IMR-90 (cell line): ENCODE measurements at regions not wholly inside any gene's neighbourhood (a gene's known extent, or its start where the extent isn't known, plus 50 kb on each side); places are given as distances from the start of the nearest gene placed in this dataset.

Experiments
- ATAC-seq: fragments of 200-7000 bp; cut with Tn5 transposase; 2 replicates; pipeline ENCODE4 v1.9.1; 2020; ENCODE audit warnings: low read depth, mild to moderate bottlenecking, moderate library complexity
- BruUV-seq: library from RNA; stranded (reverse); fragments of 400-500 nt; replicated peaks from 2 replicates; lab custom pipeline; 2021; lab: Mats Ljungman, UMichigan
- CTCF ChIA-PET: fragments of 300-600 bp; formaldehyde crosslinking; extraction: SDS; loops from one replicate; lab custom pipeline; 2021; ENCODE audit warnings: antibody characterized with exemption; lab: Yijun Ruan, JAX
- POLR2A ChIA-PET: fragments of 300-600 bp; sonication (Branson Sonifier 250); formaldehyde crosslinking; loops from one replicate; lab custom pipeline; 2022; ENCODE audit warnings: antibody characterized with exemption; ENCODE audit not compliant: unreplicated experiment; lab: Charles Lee
- DNase-seq: peaks from one replicate; pipeline ENCODE4 v3.0.0; 2013
- H2AFZ ChIP-seq: replicated peaks from 2 replicates; pipeline ENCODE3; 2013; ENCODE audit warnings: low read length, mild to moderate bottlenecking; ENCODE audit not compliant: poor library complexity
- H2AK5ac ChIP-seq: 2 replicates; pipeline ENCODE4 v1.6.1; 2013; ENCODE audit warnings: low read depth, low read length, inconsistent platforms
- H2AK9ac ChIP-seq: replicated peaks from 2 replicates; pipeline ENCODE3; 2013; ENCODE audit warnings: mild to moderate bottlenecking, low read depth, low read length, moderate library complexity; ENCODE audit not compliant: poor library complexity
- H2BK120ac ChIP-seq: 2 replicates; pipeline ENCODE4 v1.6.1; 2013; ENCODE audit warnings: low read depth, low read length, inconsistent platforms
- H2BK15ac ChIP-seq: 3 replicates; pipeline ENCODE4 v1.6.1; 2013; ENCODE audit warnings: low read depth, low read length, inconsistent platforms
- H2BK20ac ChIP-seq: 2 replicates; pipeline ENCODE4 v1.6.1; 2013; ENCODE audit warnings: low read depth, mild to moderate bottlenecking, inconsistent platforms, low read length, moderate library complexity
- H2BK5ac ChIP-seq: 2 replicates; pipeline ENCODE4 v1.6.1; 2013; ENCODE audit warnings: mild to moderate bottlenecking, low read depth, low read length, inconsistent platforms; ENCODE audit not compliant: poor library complexity, severe bottlenecking
- H3K14ac ChIP-seq: replicated peaks from 2 replicates; pipeline ENCODE4 v1.6.1; 2013; ENCODE audit warnings: low read depth, low read length, inconsistent platforms
- H3K18ac ChIP-seq: 2 replicates; pipeline ENCODE4 v1.6.1; 2013; ENCODE audit warnings: low read depth, low read length, control low read depth
- H3K23ac ChIP-seq: 2 replicates; pipeline ENCODE4 v1.6.1; 2013; ENCODE audit warnings: low read depth, low read length, inconsistent platforms
- H3K27ac ChIP-seq: 2 replicates; pipeline ENCODE4 v1.5.1; 2013; ENCODE audit warnings: mild to moderate bottlenecking, control low read depth, low read length; ENCODE audit not compliant: insufficient read depth
- H3K27me3 ChIP-seq: 2 replicates; pipeline ENCODE4 v1.6.1; 2013; ENCODE audit warnings: low read length; ENCODE audit not compliant: control insufficient read depth, insufficient read depth
- H3K36me3 ChIP-seq: 2 replicates; pipeline ENCODE4 v1.6.1; 2013; ENCODE audit warnings: low read length, mixed read lengths; ENCODE audit not compliant: control insufficient read depth, insufficient read depth
- H3K4ac ChIP-seq: 2 replicates; pipeline ENCODE4 v1.6.1; 2013; ENCODE audit warnings: low read depth, low read length, inconsistent platforms
- H3K4me1 ChIP-seq: 2 replicates; pipeline ENCODE4 v1.6.1; 2013; ENCODE audit warnings: low read length, mixed read lengths; ENCODE audit not compliant: control insufficient read depth, insufficient read depth
- H3K4me2 ChIP-seq: 2 replicates; pipeline ENCODE4 v1.6.1; 2013; ENCODE audit warnings: low read depth, mild to moderate bottlenecking, control low read depth, low read length, moderate library complexity
- H3K4me3 ChIP-seq: 2 replicates; pipeline ENCODE4 v1.5.1; 2013; ENCODE audit warnings: low read depth, mild to moderate bottlenecking, control low read depth, low read length, moderate library complexity; ENCODE audit not compliant: insufficient read depth
- H3K56ac ChIP-seq: 2 replicates; pipeline ENCODE4 v1.6.1; 2013; ENCODE audit warnings: low read length, inconsistent platforms; ENCODE audit not compliant: insufficient read depth; ENCODE audit errors: extremely low read depth
- H3K79me1 ChIP-seq, 2 experiments: 2 replicates each; pipeline ENCODE4 v1.6.1; 2013; ENCODE audit warnings: low read length in 2 of 2, inconsistent platforms in 1 of 2, low read depth in 1 of 2
- H3K9ac ChIP-seq: 2 replicates; pipeline ENCODE4 v1.6.1; 2013; ENCODE audit warnings: low read depth, low read length, control low read depth
- H3K9me1 ChIP-seq: 2 replicates; pipeline ENCODE4 v1.6.1; 2013; ENCODE audit warnings: low read length, inconsistent platforms; ENCODE audit not compliant: insufficient read depth
- H3K9me3 ChIP-seq: 2 replicates; pipeline ENCODE4 v1.6.1; 2013; ENCODE audit warnings: low read length; ENCODE audit not compliant: control insufficient read depth, insufficient read depth
- H4K20me1 ChIP-seq: 2 replicates; pipeline ENCODE4 v1.6.1; 2013; ENCODE audit warnings: low read length, inconsistent platforms; ENCODE audit not compliant: insufficient read depth
- H4K5ac ChIP-seq: 2 replicates; pipeline ENCODE4 v1.6.1; 2013; ENCODE audit warnings: mild to moderate bottlenecking, low read depth, low read length, control low read depth
- H4K8ac ChIP-seq, 2 experiments: 2 replicates each; pipeline ENCODE4 v1.6.1; 2013; ENCODE audit warnings: low read depth in 2 of 2, low read length in 2 of 2, control low read depth in 1 of 2, inconsistent platforms in 1 of 2
- H4K91ac ChIP-seq: 2 replicates; pipeline ENCODE4 v1.6.1; 2013; ENCODE audit warnings: low read depth, low read length, inconsistent platforms; ENCODE audit not compliant: insufficient read depth
- ELK1 ChIP-seq: fragments of 150-350 bp; IDR thresholded peaks from 2 replicates; pipeline ENCODE4 v1.6.1; 2016; ENCODE audit warnings: low read depth, mild to moderate bottlenecking, low read length, moderate library complexity, borderline replicate concordance
- MAFK ChIP-seq: IDR thresholded peaks from 2 replicates; pipeline ENCODE4 v1.6.1; 2012; ENCODE audit warnings: low read depth, low read length, improper control_type of control experiment
- MAZ ChIP-seq: IDR thresholded peaks from 2 replicates; pipeline ENCODE4 v1.6.1; 2012; ENCODE audit warnings: low read depth, mild to moderate bottlenecking, low read length, improper control_type of control experiment, moderate library complexity, borderline replicate concordance
- MXI1 ChIP-seq: IDR thresholded peaks from 2 replicates; pipeline ENCODE4 v1.6.1; 2012; ENCODE audit warnings: low read depth, mild to moderate bottlenecking, low read length, moderate library complexity, borderline replicate concordance
- RAD21 ChIP-seq: IDR thresholded peaks from 2 replicates; pipeline ENCODE4 v1.6.1; 2012; ENCODE audit warnings: low read length, improper control_type of control experiment
- RCOR1 ChIP-seq: IDR thresholded peaks from 2 replicates; pipeline ENCODE4 v1.6.1; 2012; ENCODE audit warnings: mild to moderate bottlenecking, low read length, improper control_type of control experiment; ENCODE audit not compliant: insufficient replicate concordance
- RFX5 ChIP-seq: IDR thresholded peaks from 2 replicates; pipeline ENCODE4 v1.8.0; 2012; ENCODE audit warnings: low read depth, mild to moderate bottlenecking, low read length, moderate library complexity
- SMC3 ChIP-seq: fragments of 150-350 bp; IDR thresholded peaks from 2 replicates; pipeline ENCODE4 v1.6.1; 2016; ENCODE audit warnings: low read depth, mild to moderate bottlenecking, antibody characterized with exemption, low read length, moderate library complexity
- USF2 ChIP-seq: fragments of 150-350 bp; IDR thresholded peaks from 2 replicates; pipeline ENCODE4 v1.6.1; 2017; ENCODE audit warnings: mild to moderate bottlenecking, antibody characterized with exemption, low read length, low read depth
- WGBS, 2 experiments: methylation state at CpG; one replicate each; pipeline versions ENCODE4 v1.1.5 to v1.1.7; 2013; ENCODE audit warnings: missing lambda C conversion rate in 2 of 2; ENCODE audit not compliant: insufficient read length in 1 of 2; ENCODE audit errors: extremely low coverage in 2 of 2; 5-methylcytosine and 5-hydroxymethylcytosine counted together
- dilution Hi-C: fragments of 300-500 bp; cut with HindIII; formaldehyde crosslinking; loops from one replicate; pipeline ENCODE4 v1.14.3; 2018; ENCODE audit warnings: low sequenced_read_pairs; ENCODE audit not compliant: unreplicated experiment
- in situ Hi-C: fragments of 300-500 bp; cut with MboI; formaldehyde crosslinking; loops from 3 replicates; pipeline ENCODE4 v1.14.3; 2019; ENCODE audit warnings: low sequenced_read_pairs, inconsistent platforms, mixed read lengths
- intact Hi-C: fragments of 100-400 bp; cut with micrococcal nuclease; formaldehyde crosslinking; loops from 2 replicates; pipeline ENCODE4 v1.10.0; 2022
- TF ChIP-seq, protein P1 (sequence below): conservative IDR thresholded peaks from 2 replicates; pipeline ENCODE4 v1.5.1; 2012; ENCODE audit warnings: mild to moderate bottlenecking, low read depth, low read length, improper control_type of control experiment

DNA sequence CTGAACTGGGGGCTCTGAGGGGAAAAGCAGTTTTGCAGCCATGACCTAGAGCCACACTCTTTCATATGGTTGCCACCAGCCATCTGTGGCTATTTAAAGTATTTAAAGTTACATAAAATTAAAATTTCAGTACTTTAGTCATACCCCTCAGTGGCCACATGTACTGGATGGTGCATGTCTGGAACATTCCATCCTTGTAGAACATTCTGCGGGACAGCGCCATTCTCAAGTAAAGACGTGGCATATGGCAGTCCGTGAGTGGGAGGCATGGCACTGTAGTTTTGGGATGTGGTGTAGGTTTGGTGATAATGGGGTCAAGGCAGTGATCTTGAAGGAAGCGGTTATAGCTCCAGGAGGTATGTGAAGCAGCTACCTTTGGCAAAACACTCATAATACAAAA lies 61.4 kb upstream of the NFIL3 start:
- Histone ChIP-seq H3K79me1 (no peaks in the 10 kb centered on the region), H2BK5ac (no peak overlapping the region), H3K27me3 (no peaks in the 10 kb centered on the region), H3K23ac (no peak overlapping the region), H3K4me2 (no peak overlapping the region), H3K36me3 (no peaks in the 10 kb centered on the region), H3K9me1 (peaks cover 3% of the 10 kb centered on the region; the same call in 1 of the 2 replicates), H2BK120ac (peak overlapping the region; percentile 27; the same call in 1 of the 2 replicates), H2BK20ac (no peak overlapping the region; the same call in 1 of the 2 replicates), H2AFZ (no peak overlapping the region), H3K4me1 (peaks cover 15% of the 10 kb centered on the region), H3K56ac (no peak overlapping the region), H4K8ac (no peak overlapping the region), H3K9me3 (no peaks in the 10 kb centered on the region), H3K4ac (peak overlapping the region; percentile 52; the same call in 1 of the 2 replicates), H2BK15ac (no peak overlapping the region), H3K4me3 (no peak overlapping the region), H4K20me1 (no peaks in the 10 kb centered on the region), H2AK5ac (peak overlapping the region; percentile 48; the same call in 1 of the 2 replicates), H4K5ac (no peak overlapping the region), H4K91ac (peak overlapping the region; percentile 28; the same call in 1 of the 2 replicates), H2AK9ac (no peak overlapping the region), H3K14ac (0 out of 2 replicates have a peak overlapping the region, but pooled peaks have one; percentile 54), H3K27ac (no peak overlapping the region), H3K9ac (no peak overlapping the region), H3K18ac (no peak overlapping the region)
- dilution Hi-C loops (no loop called here), intact Hi-C loops (no loop called here), in situ Hi-C loops (no loop called here)
- no TSS peak for BruUV-seq
- ATAC-seq = no peak
- TF ChIP-seq MAZ (no peak), MXI1 (no peak), ELK1 (no peak), RCOR1 (no peak), RFX5 (no peak), MAFK (no peak), USF2 (no peak), SMC3 (no peak), RAD21 (no peak)
- TF ChIP-seq, protein P1, sequence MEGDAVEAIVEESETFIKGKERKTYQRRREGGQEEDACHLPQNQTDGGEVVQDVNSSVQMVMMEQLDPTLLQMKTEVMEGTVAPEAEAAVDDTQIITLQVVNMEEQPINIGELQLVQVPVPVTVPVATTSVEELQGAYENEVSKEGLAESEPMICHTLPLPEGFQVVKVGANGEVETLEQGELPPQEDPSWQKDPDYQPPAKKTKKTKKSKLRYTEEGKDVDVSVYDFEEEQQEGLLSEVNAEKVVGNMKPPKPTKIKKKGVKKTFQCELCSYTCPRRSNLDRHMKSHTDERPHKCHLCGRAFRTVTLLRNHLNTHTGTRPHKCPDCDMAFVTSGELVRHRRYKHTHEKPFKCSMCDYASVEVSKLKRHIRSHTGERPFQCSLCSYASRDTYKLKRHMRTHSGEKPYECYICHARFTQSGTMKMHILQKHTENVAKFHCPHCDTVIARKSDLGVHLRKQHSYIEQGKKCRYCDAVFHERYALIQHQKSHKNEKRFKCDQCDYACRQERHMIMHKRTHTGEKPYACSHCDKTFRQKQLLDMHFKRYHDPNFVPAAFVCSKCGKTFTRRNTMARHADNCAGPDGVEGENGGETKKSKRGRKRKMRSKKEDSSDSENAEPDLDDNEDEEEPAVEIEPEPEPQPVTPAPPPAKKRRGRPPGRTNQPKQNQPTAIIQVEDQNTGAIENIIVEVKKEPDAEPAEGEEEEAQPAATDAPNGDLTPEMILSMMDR = no peak
- ChIA-PET CTCF (interaction anchor here (0.9 kb wide), 1 partner anchor 9 kb away, joined by 4 read pairs; no protein-coding TSS in a partner anchor), POLR2A (no interaction called here)
- WGBS, 2 experiments = no CpG with 5 or more reads among the region's 5 CpGs
- no peak for DNase-seq
